Neural progenitor cell (in vitro differentiated cells): ENCODE measurements at regions not wholly inside any gene's neighbourhood (a gene's known extent, or its start where the extent isn't known, plus 50 kb on each side); places are given as distances from the start of the nearest gene placed in this dataset.
"Not testable (repeated sequence)": the region's sequence is repeated elsewhere in the genome, so short reads cannot be mapped to it uniquely, and the experiment has no call there.

ENCODE experiments used
- DNase-seq: peaks from one replicate; pipeline ENCODE4 v3.0.0-alpha.2; 2016; ENCODE audit warnings: low spot score
- H2AFZ ChIP-seq: fragments of 200-600 bp; sonication (generic); replicated peaks from 2 replicates; pipeline ENCODE4 v1.6.1; 2016; ENCODE audit warnings: antibody characterized with exemption
- H3F3A ChIP-seq: fragments of 200-600 bp; sonication (generic); 2 replicates; pipeline ENCODE4 v1.6.1; 2016; ENCODE audit warnings: antibody characterized with exemption, low read depth
- H3K27ac ChIP-seq: fragments of 200-600 bp; sonication (generic); 2 replicates; pipeline ENCODE4 v1.5.1; 2016; ENCODE audit warnings: mild to moderate bottlenecking
- H3K27me3 ChIP-seq: fragments of 200-600 bp; sonication (generic); 2 replicates; pipeline ENCODE4 v1.6.1; 2016; ENCODE audit warnings: mild to moderate bottlenecking, moderate library complexity
- H3K36me3 ChIP-seq: fragments of 200-600 bp; sonication (generic); 2 replicates; pipeline ENCODE4 v1.5.1; 2016
- H3K4me1 ChIP-seq: fragments of 200-600 bp; sonication (generic); 2 replicates; pipeline ENCODE4 v1.6.1; 2016; ENCODE audit warnings: mixed run types
- H3K4me2 ChIP-seq: fragments of 200-600 bp; sonication (generic); 2 replicates; pipeline ENCODE4 v1.6.1; 2016
- H3K4me3 ChIP-seq: fragments of 200-600 bp; sonication (generic); 2 replicates; pipeline ENCODE4 v1.5.1; 2016
- H3K79me2 ChIP-seq: fragments of 200-600 bp; sonication (generic); 2 replicates; pipeline ENCODE4 v1.6.1; 2016; ENCODE audit warnings: low read depth
- H3K9ac ChIP-seq: fragments of 200-600 bp; sonication (generic); 2 replicates; pipeline ENCODE4 v1.6.1; 2016
- H3K9me3 ChIP-seq: fragments of 200-600 bp; sonication (generic); 2 replicates; pipeline ENCODE4 v1.5.1; 2016; ENCODE audit warnings: low read depth
- H4K20me1 ChIP-seq: fragments of 200-600 bp; sonication (generic); 2 replicates; pipeline ENCODE4 v1.6.1; 2016; ENCODE audit warnings: low read depth
- H3K27ac Mint-ChIP-seq: 3 replicates; pipeline ENCODE4 v1.8.0; 2021; ENCODE audit warnings: mixed read lengths
- H3K27me3 Mint-ChIP-seq: 2 replicates; pipeline ENCODE4 v1.8.0; 2022; ENCODE audit warnings: low read depth, mild to moderate bottlenecking, inconsistent platforms, moderate library complexity, mixed read lengths; ENCODE audit not compliant: insufficient read depth
- H3K36me3 Mint-ChIP-seq: 3 replicates; pipeline ENCODE4 v1.8.0; 2021; ENCODE audit warnings: mixed read lengths
- H3K4me1 Mint-ChIP-seq: 3 replicates; pipeline ENCODE4 v1.8.0; 2021; ENCODE audit warnings: mixed read lengths
- H3K4me3 Mint-ChIP-seq: 3 replicates; pipeline ENCODE4 v1.8.0; 2021; ENCODE audit warnings: mild to moderate bottlenecking, moderate library complexity, mixed read lengths
- H3K9me3 Mint-ChIP-seq: 3 replicates; pipeline ENCODE4 v1.8.0; 2020; ENCODE audit warnings: mixed read lengths
- CTCF ChIP-seq: fragments of 200-600 bp; sonication (generic); IDR thresholded peaks from 2 replicates; pipeline ENCODE4 v1.5.1; 2017; ENCODE audit warnings: antibody characterized with exemption, mild to moderate bottlenecking
- EZH2 ChIP-seq: fragments of 200-600 bp; sonication (generic); IDR thresholded peaks from 2 replicates; pipeline ENCODE4 v1.6.1; 2017; ENCODE audit warnings: antibody characterized with exemption, mild to moderate bottlenecking, moderate library complexity
- EZH2phosphoT487 ChIP-seq: fragments of 200-600 bp; sonication (generic); IDR thresholded peaks from 2 replicates; pipeline ENCODE4 v1.6.1; 2017; ENCODE audit warnings: antibody characterized with exemption

GRCh38 chr18:1361936-1362335 is 457.3 kb downstream of the ADCYAP1 start:
- H3K4me3 ChIP-seq, result no peak overlapping the region
- H3K27ac ChIP-seq, result no peak overlapping the region
- no peak for DNase-seq
- H3K9ac ChIP-seq, result no peak overlapping the region
- no peaks in the 10 kb centered on the region for H3K36me3 ChIP-seq
- H3K4me2 ChIP-seq, result no peak overlapping the region
- no peak overlapping the region for H3K27ac Mint-ChIP-seq
- H3K9me3 ChIP-seq, result no peaks in the 10 kb centered on the region
- H3F3A ChIP-seq, result no peaks in the 10 kb centered on the region
- no peaks in the 10 kb centered on the region for H3K4me1 ChIP-seq
- no peak overlapping the region for H3K4me3 Mint-ChIP-seq
- H3K27me3 Mint-ChIP-seq, result no peaks in the 10 kb centered on the region
- no peaks in the 10 kb centered on the region for H3K9me3 Mint-ChIP-seq
- H3K79me2 ChIP-seq, result no peaks in the 10 kb centered on the region
- no peaks in the 10 kb centered on the region for H4K20me1 ChIP-seq
- H3K27me3 ChIP-seq, result no peaks in the 10 kb centered on the region
- H3K4me1 Mint-ChIP-seq, result no peaks in the 10 kb centered on the region
- no peak overlapping the region for H2AFZ ChIP-seq
- no peak for TF ChIP-seq CTCF
- no peak for TF ChIP-seq EZH2phosphoT487
- H3K36me3 Mint-ChIP-seq, result no peaks in the 10 kb centered on the region

- Histone ChIP-seq H3K4me2 (no peak overlapping the region), H3K27ac (no peak overlapping the region), H3F3A (no peaks in the 10 kb centered on the region), H3K4me1 (no peaks in the 10 kb centered on the region), H4K20me1 (no peaks in the 10 kb centered on the region), H3K36me3 (no peaks in the 10 kb centered on the region), H3K9ac (no peak overlapping the region), H2AFZ (no peak overlapping the region), H3K4me3 (no peak overlapping the region), H3K9me3 (no peaks in the 10 kb centered on the region), H3K27me3 (no peaks in the 10 kb centered on the region), H3K79me2 (no peaks in the 10 kb centered on the region)
- Mint-ChIP-seq H3K27me3 (peaks cover 2% of the 10 kb centered on the region), H3K4me1 (no peaks in the 10 kb centered on the region), H3K4me3 (no peak overlapping the region), H3K36me3 (no peaks in the 10 kb centered on the region), H3K9me3 (no peaks in the 10 kb centered on the region), H3K27ac (no peak overlapping the region)
- TF ChIP-seq CTCF (no peak), EZH2 (no peak), EZH2phosphoT487 (no peak)
- DNase-seq, result no peak
Observed at GRCh38 chr18:1370552-1370951, 465.9 kb downstream of the ADCYAP1 start.

- Histone ChIP-seq H4K20me1 (no peaks in the 10 kb centered on the region), H3K4me1 (no peaks in the 10 kb centered on the region), H3K27ac (no peak overlapping the region), H3K79me2 (no peaks in the 10 kb centered on the region), H3K27me3 (no peaks in the 10 kb centered on the region), H3K36me3 (no peaks in the 10 kb centered on the region), H2AFZ (no peak overlapping the region), H3K9me3 (no peaks in the 10 kb centered on the region), H3K4me2 (no peak overlapping the region), H3F3A (no peaks in the 10 kb centered on the region), H3K4me3 (no peak overlapping the region), H3K9ac (no peak overlapping the region)
- DNase-seq, result no peak
- TF ChIP-seq EZH2 (no peak), CTCF (no peak), EZH2phosphoT487 (no peak)
- Mint-ChIP-seq H3K9me3 (no peaks in the 10 kb centered on the region), H3K36me3 (no peaks in the 10 kb centered on the region), H3K4me1 (no peaks in the 10 kb centered on the region), H3K27me3 (peaks cover 2% of the 10 kb centered on the region), H3K27ac (no peak overlapping the region), H3K4me3 (no peak overlapping the region)
Observed at GRCh38 chr18:1371724-1372123, 467.1 kb downstream of the ADCYAP1 start.

GRCh38 chr18:1383465-1383864 is 478.8 kb downstream of the ADCYAP1 start:
- Histone ChIP-seq H4K20me1 (no peaks in the 10 kb centered on the region), H3K9ac (no peak overlapping the region), H3K4me3 (no peak overlapping the region), H3K36me3 (no peaks in the 10 kb centered on the region), H3K27ac (no peak overlapping the region), H3K27me3 (no peaks in the 10 kb centered on the region), H3K4me1 (no peaks in the 10 kb centered on the region), H3K9me3 (no peaks in the 10 kb centered on the region), H2AFZ (no peak overlapping the region), H3F3A (no peaks in the 10 kb centered on the region), H3K79me2 (no peaks in the 10 kb centered on the region), H3K4me2 (no peak overlapping the region)
- H3K9me3 Mint-ChIP-seq, result peaks cover 5% of the 10 kb centered on the region
- H3K36me3 Mint-ChIP-seq, result no peaks in the 10 kb centered on the region
- H3K27ac Mint-ChIP-seq, result no peak overlapping the region
- H3K27me3 Mint-ChIP-seq, result no peaks in the 10 kb centered on the region
- H3K4me3 Mint-ChIP-seq, result no peak overlapping the region
- no peaks in the 10 kb centered on the region for H3K4me1 Mint-ChIP-seq
- no peak for TF ChIP-seq EZH2phosphoT487
- TF ChIP-seq CTCF, result no peak
- TF ChIP-seq EZH2, result no peak
- DNase-seq, result no peak

GRCh38 chr18:1388468-1388867 is 483.8 kb downstream of the ADCYAP1 start:
- H3K36me3 Mint-ChIP-seq, H3K9me3 Mint-ChIP-seq, H3K27me3 Mint-ChIP-seq, H3K79me2 ChIP-seq, H3K27me3 ChIP-seq, H3K9me3 ChIP-seq, H3K4me2 ChIP-seq, H3K27ac Mint-ChIP-seq, H3K9ac ChIP-seq, H3K4me3 Mint-ChIP-seq, H3K4me1 Mint-ChIP-seq, H3K4me3 ChIP-seq, H3K27ac ChIP-seq, H3K4me1 ChIP-seq, DNase-seq, H2AFZ ChIP-seq, H4K20me1 ChIP-seq, H3K36me3 ChIP-seq, H3F3A ChIP-seq: not testable (repeated sequence)
